Ishikawa (cell line): ENCODE measurements at regions not wholly inside any gene's neighbourhood (a gene's known extent, or its start where the extent isn't known, plus 50 kb on each side); places are given as distances from the start of the nearest gene placed in this dataset.

ENCODE experiments used
- CREB1 ChIP-seq: IDR thresholded peaks from 2 replicates; pipeline ENCODE4 v1.6.1; 2012; ENCODE audit warnings: low read depth
- EP300 ChIP-seq: IDR thresholded peaks from 2 replicates; pipeline ENCODE4 v1.6.1; 2012; ENCODE audit warnings: borderline replicate concordance
- FOXM1 ChIP-seq: IDR thresholded peaks from 2 replicates; pipeline ENCODE4 v1.6.1; 2012; ENCODE audit warnings: low read depth, borderline replicate concordance
- TAF1 ChIP-seq: IDR thresholded peaks from 2 replicates; pipeline ENCODE4 v1.6.1; 2012; ENCODE audit warnings: low read depth, mild to moderate bottlenecking
- TCF12 ChIP-seq: IDR thresholded peaks from 2 replicates; pipeline ENCODE4 v1.6.1; 2012; ENCODE audit warnings: low read depth
- TF ChIP-seq, protein P1 (sequence below): IDR thresholded peaks from 2 replicates; pipeline ENCODE4 v1.6.1; 2012; ENCODE audit warnings: low read depth, mild to moderate bottlenecking
- TF ChIP-seq, protein P2 (sequence below): IDR thresholded peaks from 2 replicates; pipeline ENCODE4 v1.6.1; 2012

DNA sequence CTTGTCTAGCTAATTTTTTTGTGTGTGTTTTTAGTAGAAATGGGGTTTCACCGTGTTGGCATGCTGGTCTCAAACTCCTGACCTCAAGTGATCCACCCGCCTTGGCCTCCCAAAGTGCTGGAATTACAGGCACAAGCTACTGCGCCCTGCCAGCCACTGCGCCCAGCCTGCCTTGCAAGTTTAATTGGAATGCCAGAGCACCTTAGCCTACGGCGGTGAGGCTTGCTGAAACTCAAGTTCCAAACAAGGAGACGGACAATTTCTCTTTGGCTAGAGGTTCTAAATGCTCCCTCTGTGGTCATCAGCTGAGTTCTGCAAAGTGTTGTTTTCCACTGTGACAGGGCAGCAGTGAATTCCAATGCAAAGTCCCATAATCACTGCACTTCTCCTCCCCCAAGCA lies 583.4 kb downstream of the KCNJ3 start:
- TF ChIP-seq CREB1 (no peak), TAF1 (no peak), FOXM1 (no peak), EP300 (no peak), TCF12 (no peak)
- TF ChIP-seq, protein P1, sequence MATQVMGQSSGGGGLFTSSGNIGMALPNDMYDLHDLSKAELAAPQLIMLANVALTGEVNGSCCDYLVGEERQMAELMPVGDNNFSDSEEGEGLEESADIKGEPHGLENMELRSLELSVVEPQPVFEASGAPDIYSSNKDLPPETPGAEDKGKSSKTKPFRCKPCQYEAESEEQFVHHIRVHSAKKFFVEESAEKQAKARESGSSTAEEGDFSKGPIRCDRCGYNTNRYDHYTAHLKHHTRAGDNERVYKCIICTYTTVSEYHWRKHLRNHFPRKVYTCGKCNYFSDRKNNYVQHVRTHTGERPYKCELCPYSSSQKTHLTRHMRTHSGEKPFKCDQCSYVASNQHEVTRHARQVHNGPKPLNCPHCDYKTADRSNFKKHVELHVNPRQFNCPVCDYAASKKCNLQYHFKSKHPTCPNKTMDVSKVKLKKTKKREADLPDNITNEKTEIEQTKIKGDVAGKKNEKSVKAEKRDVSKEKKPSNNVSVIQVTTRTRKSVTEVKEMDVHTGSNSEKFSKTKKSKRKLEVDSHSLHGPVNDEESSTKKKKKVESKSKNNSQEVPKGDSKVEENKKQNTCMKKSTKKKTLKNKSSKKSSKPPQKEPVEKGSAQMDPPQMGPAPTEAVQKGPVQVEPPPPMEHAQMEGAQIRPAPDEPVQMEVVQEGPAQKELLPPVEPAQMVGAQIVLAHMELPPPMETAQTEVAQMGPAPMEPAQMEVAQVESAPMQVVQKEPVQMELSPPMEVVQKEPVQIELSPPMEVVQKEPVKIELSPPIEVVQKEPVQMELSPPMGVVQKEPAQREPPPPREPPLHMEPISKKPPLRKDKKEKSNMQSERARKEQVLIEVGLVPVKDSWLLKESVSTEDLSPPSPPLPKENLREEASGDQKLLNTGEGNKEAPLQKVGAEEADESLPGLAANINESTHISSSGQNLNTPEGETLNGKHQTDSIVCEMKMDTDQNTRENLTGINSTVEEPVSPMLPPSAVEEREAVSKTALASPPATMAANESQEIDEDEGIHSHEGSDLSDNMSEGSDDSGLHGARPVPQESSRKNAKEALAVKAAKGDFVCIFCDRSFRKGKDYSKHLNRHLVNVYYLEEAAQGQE, result no peak
- TF ChIP-seq, protein P2, sequence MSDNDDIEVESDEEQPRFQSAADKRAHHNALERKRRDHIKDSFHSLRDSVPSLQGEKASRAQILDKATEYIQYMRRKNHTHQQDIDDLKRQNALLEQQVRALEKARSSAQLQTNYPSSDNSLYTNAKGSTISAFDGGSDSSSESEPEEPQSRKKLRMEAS, result no peak
